Nephron (organoid): ENCODE measurements at regions not wholly inside any gene's neighbourhood (a gene's known extent, or its start where the extent isn't known, plus 50 kb on each side); places are given as distances from the start of the nearest gene placed in this dataset.
"Not testable (repeated sequence)": the region's sequence is repeated elsewhere in the genome, so short reads cannot be mapped to it uniquely, and the experiment has no call there.

ENCODE experiments used
- H3K27ac Mint-ChIP-seq, 3 experiments: 2 replicates each; pipeline ENCODE4 v1.8.0; 2020; ENCODE audit warnings: mixed read lengths in 3 of 3, mild to moderate bottlenecking in 2 of 3, moderate library complexity in 1 of 3
- H3K27me3 Mint-ChIP-seq: 2 replicates; pipeline ENCODE4 v1.8.0; 2021; ENCODE audit warnings: low read depth, mild to moderate bottlenecking, moderate library complexity, mixed read lengths
- H3K36me3 Mint-ChIP-seq: 2 replicates; pipeline ENCODE4 v1.8.0; 2020; ENCODE audit warnings: low read depth, mixed read lengths
- H3K4me1 Mint-ChIP-seq: 2 replicates; pipeline ENCODE4 v1.8.0; 2020; ENCODE audit warnings: mixed read lengths
- H3K4me3 Mint-ChIP-seq, 3 experiments: 2 replicates each; pipeline ENCODE4 v1.8.0; 2020; ENCODE audit warnings: mild to moderate bottlenecking in 3 of 3, mixed read lengths in 3 of 3, moderate library complexity in 2 of 3
- H3K9me3 Mint-ChIP-seq: 2 replicates; pipeline ENCODE4 v1.8.0; 2020; ENCODE audit warnings: mixed read lengths
- TF ChIP-seq, protein P1 (sequence below), 3 experiments: fragments of 200-600 bp; sonication (generic); IDR thresholded peaks; one replicate each; pipeline ENCODE4 v1.5.0; 2021; ENCODE audit warnings: antibody characterized with exemption in 3 of 3; ENCODE audit not compliant: unreplicated experiment in 3 of 3

- no peak overlapping the region for H3K4me3 Mint-ChIP-seq
- H3K27me3 Mint-ChIP-seq, result no peaks in the 10 kb centered on the region
- no peaks in the 10 kb centered on the region for H3K36me3 Mint-ChIP-seq
- TF ChIP-seq, protein P1, sequence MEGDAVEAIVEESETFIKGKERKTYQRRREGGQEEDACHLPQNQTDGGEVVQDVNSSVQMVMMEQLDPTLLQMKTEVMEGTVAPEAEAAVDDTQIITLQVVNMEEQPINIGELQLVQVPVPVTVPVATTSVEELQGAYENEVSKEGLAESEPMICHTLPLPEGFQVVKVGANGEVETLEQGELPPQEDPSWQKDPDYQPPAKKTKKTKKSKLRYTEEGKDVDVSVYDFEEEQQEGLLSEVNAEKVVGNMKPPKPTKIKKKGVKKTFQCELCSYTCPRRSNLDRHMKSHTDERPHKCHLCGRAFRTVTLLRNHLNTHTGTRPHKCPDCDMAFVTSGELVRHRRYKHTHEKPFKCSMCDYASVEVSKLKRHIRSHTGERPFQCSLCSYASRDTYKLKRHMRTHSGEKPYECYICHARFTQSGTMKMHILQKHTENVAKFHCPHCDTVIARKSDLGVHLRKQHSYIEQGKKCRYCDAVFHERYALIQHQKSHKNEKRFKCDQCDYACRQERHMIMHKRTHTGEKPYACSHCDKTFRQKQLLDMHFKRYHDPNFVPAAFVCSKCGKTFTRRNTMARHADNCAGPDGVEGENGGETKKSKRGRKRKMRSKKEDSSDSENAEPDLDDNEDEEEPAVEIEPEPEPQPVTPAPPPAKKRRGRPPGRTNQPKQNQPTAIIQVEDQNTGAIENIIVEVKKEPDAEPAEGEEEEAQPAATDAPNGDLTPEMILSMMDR (IDR thresholded peaks at IDR 0.05; ENCODE audit: unreplicated experiment in 3 of 3), result no peak
- no peaks in the 10 kb centered on the region for H3K4me1 Mint-ChIP-seq
- H3K9me3 Mint-ChIP-seq, result peaks cover 6% of the 10 kb centered on the region
- no peak overlapping the region for H3K27ac Mint-ChIP-seq
Observed at GRCh38 chrX:144612076-144612475, 635.2 kb upstream of the SPANXN1 start.

GRCh38 chrX:144616317-144616716 lies 631.0 kb upstream of the SPANXN1 start:
- no peaks in the 10 kb centered on the region for H3K4me1 Mint-ChIP-seq
- TF ChIP-seq, protein P1 (IDR thresholded peaks at IDR 0.05; ENCODE audit: unreplicated experiment in 3 of 3), result no peak
- H3K4me3 Mint-ChIP-seq, result no peak overlapping the region
- H3K27me3 Mint-ChIP-seq, result no peaks in the 10 kb centered on the region
- H3K36me3 Mint-ChIP-seq, result no peaks in the 10 kb centered on the region
- no peak overlapping the region for H3K27ac Mint-ChIP-seq
- peaks cover 6% of the 10 kb centered on the region for H3K9me3 Mint-ChIP-seq

DNA sequence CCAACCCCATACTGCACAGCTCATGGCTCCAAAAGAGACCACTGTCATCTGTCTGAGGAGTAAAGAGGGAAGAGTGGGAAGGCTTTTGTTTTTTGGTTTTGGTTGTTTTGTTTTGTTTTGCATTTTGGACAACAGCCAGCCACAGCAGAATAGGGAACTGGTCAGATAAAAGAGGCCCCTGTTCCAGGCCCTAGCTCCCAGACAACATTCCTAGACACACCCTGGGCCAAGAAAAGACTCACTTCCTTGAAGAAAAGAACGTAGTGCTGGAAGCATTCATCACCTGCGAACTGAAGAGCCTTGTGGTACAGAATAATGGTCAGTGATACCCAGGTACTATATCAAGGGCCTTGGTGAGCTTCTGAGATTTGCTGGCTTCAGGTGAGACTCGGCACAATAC lies 619.4 kb upstream of the SPANXN1 start:
- no peaks in the 10 kb centered on the region for H3K36me3 Mint-ChIP-seq
- no peak overlapping the region for H3K4me3 Mint-ChIP-seq
- no peaks in the 10 kb centered on the region for H3K27me3 Mint-ChIP-seq
- no peaks in the 10 kb centered on the region for H3K4me1 Mint-ChIP-seq
- no peak overlapping the region for H3K27ac Mint-ChIP-seq
- TF ChIP-seq, protein P1 (IDR thresholded peaks at IDR 0.05; ENCODE audit: unreplicated experiment in 3 of 3), result no peak
- peaks cover under 1% of the 10 kb centered on the region for H3K9me3 Mint-ChIP-seq

DNA sequence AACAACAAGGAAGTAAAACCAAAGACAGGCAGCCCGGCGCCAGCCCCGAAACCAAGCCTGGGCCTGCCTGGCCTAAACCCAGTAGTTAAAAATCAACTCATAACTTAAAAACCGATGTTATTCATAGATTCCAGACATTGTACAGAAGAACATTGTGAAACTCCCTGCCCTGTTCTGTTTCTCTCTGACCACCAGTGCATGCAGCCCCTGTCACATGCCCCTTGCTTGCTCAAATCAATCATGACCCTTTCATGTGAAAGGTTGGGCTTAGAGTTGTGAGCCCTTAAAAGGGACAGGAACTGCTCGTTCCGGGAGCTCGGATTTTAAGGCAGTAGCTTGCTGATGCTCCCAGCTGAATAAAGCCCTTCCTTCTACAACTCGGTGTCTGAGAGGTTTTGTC lies 612.9 kb upstream of the SPANXN1 start:
- not testable (repeated sequence) for H3K4me3 Mint-ChIP-seq, H3K9me3 Mint-ChIP-seq, H3K36me3 Mint-ChIP-seq, H3K27me3 Mint-ChIP-seq, H3K27ac Mint-ChIP-seq, H3K4me1 Mint-ChIP-seq

GRCh38 chrX:144637731-144638130 lies 609.6 kb upstream of the SPANXN1 start:
- no peaks in the 10 kb centered on the region for H3K4me1 Mint-ChIP-seq
- H3K4me3 Mint-ChIP-seq, result no peak overlapping the region
- no peaks in the 10 kb centered on the region for H3K27me3 Mint-ChIP-seq
- H3K36me3 Mint-ChIP-seq, result no peaks in the 10 kb centered on the region
- H3K27ac Mint-ChIP-seq, result no peak overlapping the region
- TF ChIP-seq, protein P1 (IDR thresholded peaks at IDR 0.05; ENCODE audit: unreplicated experiment in 3 of 3), result no peak
- H3K9me3 Mint-ChIP-seq, result peaks cover 9% of the 10 kb centered on the region

- peaks cover 7% of the 10 kb centered on the region for H3K9me3 Mint-ChIP-seq
- H3K4me3 Mint-ChIP-seq, result no peak overlapping the region
- TF ChIP-seq, protein P1 (IDR thresholded peaks at IDR 0.05; ENCODE audit: unreplicated experiment in 3 of 3), result no peak
- no peaks in the 10 kb centered on the region for H3K4me1 Mint-ChIP-seq
- no peaks in the 10 kb centered on the region for H3K27me3 Mint-ChIP-seq
- no peaks in the 10 kb centered on the region for H3K36me3 Mint-ChIP-seq
- no peak overlapping the region for H3K27ac Mint-ChIP-seq
Observed at GRCh38 chrX:144648788-144649187, 598.5 kb upstream of the SPANXN1 start.
